WTC11 (cell line): ENCODE measurements at regions not wholly inside any gene's neighbourhood (a gene's known extent, or its start where the extent isn't known, plus 50 kb on each side); places are given as distances from the start of the nearest gene placed in this dataset.

Experiments
- ATAC-seq: fragments of 200-7000 bp; cut with Tn5 transposase; 2 replicates; pipeline ENCODE4 v1.10.0; 2021; ENCODE audit warnings: mild to moderate bottlenecking, moderate library complexity
- CTCF ChIA-PET: fragments of 300-600 bp; sonication (Branson Sonifier 250); formaldehyde crosslinking; loops from one replicate; lab custom pipeline; 2021; ENCODE audit warnings: antibody characterized with exemption; lab: Charles Lee
- POLR2A ChIA-PET: fragments of 350-600 bp; sonication (Branson Sonifier 250); formaldehyde crosslinking; loops from one replicate; lab custom pipeline; 2021; ENCODE audit warnings: antibody characterized with exemption; lab: Charles Lee
- DNase-seq: peaks from one replicate; pipeline ENCODE4 v3.0.0; 2021; ENCODE audit warnings: low spot score
- H3K27ac Mint-ChIP-seq: 2 replicates; pipeline ENCODE4 v1.8.0; 2021; ENCODE audit warnings: mixed read lengths
- H3K27me3 Mint-ChIP-seq: 2 replicates; pipeline ENCODE4 v1.8.0; 2021; ENCODE audit warnings: low read depth, mild to moderate bottlenecking, moderate library complexity, mixed read lengths
- H3K36me3 Mint-ChIP-seq: 2 replicates; pipeline ENCODE4 v1.8.0; 2021; ENCODE audit warnings: mixed read lengths
- H3K4me1 Mint-ChIP-seq: 2 replicates; pipeline ENCODE4 v1.8.0; 2022; ENCODE audit warnings: mixed read lengths
- H3K4me3 Mint-ChIP-seq: 2 replicates; pipeline ENCODE4 v1.8.0; 2021; ENCODE audit warnings: mild to moderate bottlenecking, moderate library complexity, mixed read lengths
- H3K9me3 Mint-ChIP-seq: 2 replicates; pipeline ENCODE4 v1.8.0; 2021; ENCODE audit warnings: mixed read lengths
- ATF1 ChIP-seq: sonication (generic); formaldehyde crosslinking; IDR thresholded peaks from 2 replicates; pipeline ENCODE4 v1.8.1; 2023; ENCODE audit warnings: mild to moderate bottlenecking, moderate library complexity, missing genetic modification reagents
- FOXJ3 ChIP-seq: sonication (generic); formaldehyde crosslinking; IDR thresholded peaks from 2 replicates; pipeline ENCODE4 v1.9.0; 2021; ENCODE audit warnings: missing genetic modification reagents, mild to moderate bottlenecking, borderline replicate concordance
- FOXK1 ChIP-seq: sonication (generic); formaldehyde crosslinking; IDR thresholded peaks from 2 replicates; pipeline ENCODE4 v1.8.0; 2022; ENCODE audit warnings: mild to moderate bottlenecking, moderate library complexity, missing genetic modification reagents
- GABPB1 ChIP-seq: sonication (generic); formaldehyde crosslinking; IDR thresholded peaks from 2 replicates; pipeline ENCODE4 v1.8.1; 2023; ENCODE audit warnings: mild to moderate bottlenecking, missing genetic modification reagents
- GRHL2 ChIP-seq: fragments of 250-450 bp; sonication (Bioruptor Pico); IDR thresholded peaks from 2 replicates; pipeline ENCODE4 v1.8.0; 2022; ENCODE audit warnings: mild to moderate bottlenecking, moderate library complexity; ENCODE audit not compliant: insufficient replicate concordance, severe bottlenecking
- NR3C1 ChIP-seq: sonication (generic); formaldehyde crosslinking; conservative IDR thresholded peaks from 2 replicates; pipeline ENCODE4 v1.8.1; 2023; ENCODE audit warnings: low read depth, mild to moderate bottlenecking, missing genetic modification reagents
- SP1 ChIP-seq: sonication (generic); formaldehyde crosslinking; conservative IDR thresholded peaks from 2 replicates; pipeline ENCODE4 v1.8.1; 2022; ENCODE audit warnings: missing genetic modification reagents
- TEAD4 ChIP-seq: sonication (generic); formaldehyde crosslinking; IDR thresholded peaks from 2 replicates; pipeline ENCODE4 v1.8.0; 2022; ENCODE audit warnings: mild to moderate bottlenecking, missing genetic modification reagents
- TF ChIP-seq, protein P1 (sequence below): fragments of 250-450 bp; sonication (Bioruptor Pico); IDR thresholded peaks from 2 replicates; pipeline ENCODE4 v2.1.2; 2022; ENCODE audit warnings: mild to moderate bottlenecking, moderate library complexity
- TF ChIP-seq, protein P2 (sequence below): fragments of 250-450 bp; sonication (Bioruptor Pico); IDR thresholded peaks from 2 replicates; pipeline ENCODE4 v1.9.0; 2021; ENCODE audit warnings: mild to moderate bottlenecking
- TF ChIP-seq, protein P3 (sequence below): sonication (generic); formaldehyde crosslinking; IDR thresholded peaks from 2 replicates; pipeline ENCODE4 v1.8.0; 2022; ENCODE audit warnings: mild to moderate bottlenecking, missing genetic modification reagents
- TF ChIP-seq, protein P4 (sequence below): sonication (generic); formaldehyde crosslinking; IDR thresholded peaks from 2 replicates; pipeline ENCODE4 v1.8.1; 2022; ENCODE audit warnings: low read depth, missing genetic modification reagents, borderline replicate concordance
- TF ChIP-seq, protein P5 (sequence below): sonication (generic); formaldehyde crosslinking; IDR thresholded peaks from 2 replicates; pipeline ENCODE4 v1.8.0; 2023; ENCODE audit warnings: mild to moderate bottlenecking, missing genetic modification reagents

DNA sequence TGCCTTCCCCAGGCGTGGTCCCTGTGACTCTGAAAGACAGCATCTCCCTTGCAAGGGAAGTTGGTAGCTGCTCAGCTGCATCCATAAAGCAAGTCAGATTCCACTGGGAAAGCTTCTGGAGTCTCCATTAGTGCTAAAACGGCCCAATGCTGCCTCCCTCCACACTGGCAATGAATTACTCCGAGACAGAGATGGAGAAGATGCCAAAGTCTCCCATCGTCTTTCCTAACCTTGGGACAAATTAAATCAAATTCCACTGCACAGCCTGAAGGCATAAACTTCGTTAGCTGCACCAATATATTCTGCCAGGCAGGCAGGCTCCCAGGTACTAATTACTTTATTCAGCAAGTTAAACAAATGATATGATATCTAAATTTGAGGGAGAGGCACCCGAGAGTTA lies 106.3 kb upstream of the GJB5 start (continued):
- TF ChIP-seq, protein P1, sequence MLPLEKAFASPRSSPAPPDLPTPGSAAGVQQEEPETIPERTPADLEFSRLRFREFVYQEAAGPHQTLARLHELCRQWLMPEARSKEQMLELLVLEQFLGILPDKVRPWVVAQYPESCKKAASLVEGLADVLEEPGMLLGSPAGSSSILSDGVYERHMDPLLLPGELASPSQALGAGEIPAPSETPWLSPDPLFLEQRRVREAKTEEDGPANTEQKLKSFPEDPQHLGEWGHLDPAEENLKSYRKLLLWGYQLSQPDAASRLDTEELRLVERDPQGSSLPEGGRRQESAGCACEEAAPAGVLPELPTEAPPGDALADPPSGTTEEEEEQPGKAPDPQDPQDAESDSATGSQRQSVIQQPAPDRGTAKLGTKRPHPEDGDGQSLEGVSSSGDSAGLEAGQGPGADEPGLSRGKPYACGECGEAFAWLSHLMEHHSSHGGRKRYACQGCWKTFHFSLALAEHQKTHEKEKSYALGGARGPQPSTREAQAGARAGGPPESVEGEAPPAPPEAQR = no peak

DNA sequence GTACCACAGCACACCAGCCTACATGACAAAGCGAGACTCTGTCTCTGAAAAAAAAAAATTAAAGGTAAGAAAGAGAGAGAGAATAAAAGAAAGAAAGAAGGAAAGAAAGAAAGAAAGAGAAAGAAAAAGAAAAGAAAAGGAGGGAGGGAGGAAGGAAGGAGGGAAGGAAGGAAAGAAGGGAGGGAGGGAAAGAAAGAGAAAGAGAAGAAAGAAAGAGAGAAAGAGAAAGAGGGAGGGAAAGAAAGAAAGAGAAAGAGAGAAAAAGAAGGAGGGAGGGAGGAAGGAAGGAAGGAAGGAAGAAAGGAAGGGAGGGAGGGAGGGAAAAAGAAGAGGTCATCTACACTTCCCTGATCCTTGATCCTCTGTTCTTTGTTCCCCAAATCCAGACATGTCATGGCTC lies 104.8 kb upstream of the GJB5 start:
- POLR2A ChIA-PET = no interaction called here
- TF ChIP-seq, protein P2, sequence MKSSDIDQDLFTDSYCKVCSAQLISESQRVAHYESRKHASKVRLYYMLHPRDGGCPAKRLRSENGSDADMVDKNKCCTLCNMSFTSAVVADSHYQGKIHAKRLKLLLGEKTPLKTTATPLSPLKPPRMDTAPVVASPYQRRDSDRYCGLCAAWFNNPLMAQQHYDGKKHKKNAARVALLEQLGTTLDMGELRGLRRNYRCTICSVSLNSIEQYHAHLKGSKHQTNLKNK (CRISPR knock-in tag) = no peak
- TF ChIP-seq NR3C1 (CRISPR knock-in tag) = no peak
- TF ChIP-seq, protein P1 = no peak
- TF ChIP-seq, protein P3, sequence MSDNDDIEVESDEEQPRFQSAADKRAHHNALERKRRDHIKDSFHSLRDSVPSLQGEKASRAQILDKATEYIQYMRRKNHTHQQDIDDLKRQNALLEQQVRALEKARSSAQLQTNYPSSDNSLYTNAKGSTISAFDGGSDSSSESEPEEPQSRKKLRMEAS (CRISPR knock-in tag) = no peak
- Mint-ChIP-seq H3K4me3 (no peak overlapping the region), H3K27me3 (peaks cover 11% of the 10 kb centered on the region), H3K36me3 (no peaks in the 10 kb centered on the region), H3K9me3 (no peaks in the 10 kb centered on the region), H3K27ac (no peak overlapping the region), H3K4me1 (peaks cover 18% of the 10 kb centered on the region)
- ATAC-seq = no peak
- CTCF ChIA-PET = interaction anchor here (2.4 kb wide), 1 partner anchor 93 kb away, joined by 10 read pairs; no protein-coding TSS in a partner anchor
- DNase-seq = no peak

DNA sequence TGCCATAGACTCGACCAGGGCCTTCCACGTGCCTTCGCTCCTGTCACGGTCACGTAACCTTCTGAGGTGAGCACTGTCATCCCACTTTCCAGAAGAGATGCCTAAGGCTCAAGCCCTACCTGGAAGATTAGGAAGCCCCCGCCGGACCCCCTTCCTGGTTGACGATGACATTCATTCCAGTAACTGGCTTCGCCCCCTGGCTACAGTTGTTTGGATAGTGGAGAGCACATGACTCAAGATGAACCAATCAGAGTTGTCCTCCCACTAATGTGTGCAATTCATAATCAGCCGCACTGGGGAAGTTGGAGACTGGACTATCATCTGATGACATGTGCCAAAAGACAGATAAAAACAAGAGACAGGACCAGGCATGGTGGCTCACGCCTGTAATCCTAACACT lies 104.0 kb upstream of the GJB5 start:
- TF ChIP-seq, protein P4, sequence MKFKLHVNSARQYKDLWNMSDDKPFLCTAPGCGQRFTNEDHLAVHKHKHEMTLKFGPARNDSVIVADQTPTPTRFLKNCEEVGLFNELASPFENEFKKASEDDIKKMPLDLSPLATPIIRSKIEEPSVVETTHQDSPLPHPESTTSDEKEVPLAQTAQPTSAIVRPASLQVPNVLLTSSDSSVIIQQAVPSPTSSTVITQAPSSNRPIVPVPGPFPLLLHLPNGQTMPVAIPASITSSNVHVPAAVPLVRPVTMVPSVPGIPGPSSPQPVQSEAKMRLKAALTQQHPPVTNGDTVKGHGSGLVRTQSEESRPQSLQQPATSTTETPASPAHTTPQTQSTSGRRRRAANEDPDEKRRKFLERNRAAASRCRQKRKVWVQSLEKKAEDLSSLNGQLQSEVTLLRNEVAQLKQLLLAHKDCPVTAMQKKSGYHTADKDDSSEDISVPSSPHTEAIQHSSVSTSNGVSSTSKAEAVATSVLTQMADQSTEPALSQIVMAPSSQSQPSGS (CRISPR knock-in tag) = no peak
- TF ChIP-seq ATF1 (CRISPR knock-in tag) = no peak
- no peak for TF ChIP-seq GABPB1 (CRISPR knock-in tag)
- no peak for TF ChIP-seq FOXJ3 (CRISPR knock-in tag)
- no peak for TF ChIP-seq FOXK1 (CRISPR knock-in tag)
- TF ChIP-seq SP1 (CRISPR knock-in tag) = no peak
- no peak for TF ChIP-seq GRHL2 (CRISPR knock-in tag)
- TF ChIP-seq TEAD4 = no peak
- TF ChIP-seq, protein P5, sequence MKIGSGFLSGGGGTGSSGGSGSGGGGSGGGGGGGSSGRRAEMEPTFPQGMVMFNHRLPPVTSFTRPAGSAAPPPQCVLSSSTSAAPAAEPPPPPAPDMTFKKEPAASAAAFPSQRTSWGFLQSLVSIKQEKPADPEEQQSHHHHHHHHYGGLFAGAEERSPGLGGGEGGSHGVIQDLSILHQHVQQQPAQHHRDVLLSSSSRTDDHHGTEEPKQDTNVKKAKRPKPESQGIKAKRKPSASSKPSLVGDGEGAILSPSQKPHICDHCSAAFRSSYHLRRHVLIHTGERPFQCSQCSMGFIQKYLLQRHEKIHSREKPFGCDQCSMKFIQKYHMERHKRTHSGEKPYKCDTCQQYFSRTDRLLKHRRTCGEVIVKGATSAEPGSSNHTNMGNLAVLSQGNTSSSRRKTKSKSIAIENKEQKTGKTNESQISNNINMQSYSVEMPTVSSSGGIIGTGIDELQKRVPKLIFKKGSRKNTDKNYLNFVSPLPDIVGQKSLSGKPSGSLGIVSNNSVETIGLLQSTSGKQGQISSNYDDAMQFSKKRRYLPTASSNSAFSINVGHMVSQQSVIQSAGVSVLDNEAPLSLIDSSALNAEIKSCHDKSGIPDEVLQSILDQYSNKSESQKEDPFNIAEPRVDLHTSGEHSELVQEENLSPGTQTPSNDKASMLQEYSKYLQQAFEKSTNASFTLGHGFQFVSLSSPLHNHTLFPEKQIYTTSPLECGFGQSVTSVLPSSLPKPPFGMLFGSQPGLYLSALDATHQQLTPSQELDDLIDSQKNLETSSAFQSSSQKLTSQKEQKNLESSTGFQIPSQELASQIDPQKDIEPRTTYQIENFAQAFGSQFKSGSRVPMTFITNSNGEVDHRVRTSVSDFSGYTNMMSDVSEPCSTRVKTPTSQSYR = no peak
- TF ChIP-seq, all 79 proteins: peak for 0
- Mint-ChIP-seq H3K9me3 (no peaks in the 10 kb centered on the region), H3K27me3 (peaks cover 11% of the 10 kb centered on the region), H3K27ac (no peak overlapping the region), H3K4me1 (peaks cover 25% of the 10 kb centered on the region), H3K36me3 (no peaks in the 10 kb centered on the region), H3K4me3 (no peak overlapping the region)
- ATAC-seq (no peak), DNase-seq (no peak)
- ChIA-PET CTCF (interaction anchor here (2.4 kb wide), 1 partner anchor 92 kb away, joined by 10 read pairs; no protein-coding TSS in a partner anchor), POLR2A (no interaction called here)
